Neural crest cell (in vitro differentiated cells): ENCODE measurements at regions not wholly inside any gene's neighbourhood (a gene's known extent, or its start where the extent isn't known, plus 50 kb on each side); places are given as distances from the start of the nearest gene placed in this dataset.
"Not testable (repeated sequence)": the region's sequence is repeated elsewhere in the genome, so short reads cannot be mapped to it uniquely, and the experiment has no call there.

ENCODE experiments used
- DNase-seq: peaks from one replicate; pipeline ENCODE4 v3.0.0; 2021; ENCODE audit warnings: low read depth, mixed read lengths, low spot score
- H3K27ac Mint-ChIP-seq: one replicate; pipeline ENCODE4 v1.8.0; 2021; ENCODE audit warnings: mild to moderate bottlenecking, mixed read lengths; ENCODE audit not compliant: unreplicated experiment
- H3K27me3 Mint-ChIP-seq: 2 replicates; pipeline ENCODE4 v1.8.0; 2021; ENCODE audit warnings: low read depth, mild to moderate bottlenecking, mixed read lengths
- H3K36me3 Mint-ChIP-seq: 2 replicates; pipeline ENCODE4 v1.8.0; 2021; ENCODE audit warnings: low read depth, mild to moderate bottlenecking, mixed read lengths
- H3K4me1 Mint-ChIP-seq: 2 replicates; pipeline ENCODE4 v1.8.0; 2021; ENCODE audit warnings: mixed read lengths
- H3K4me3 Mint-ChIP-seq: one replicate; pipeline ENCODE4 v1.8.0; 2021; ENCODE audit warnings: mild to moderate bottlenecking, mixed read lengths
- H3K9me3 Mint-ChIP-seq: 2 replicates; pipeline ENCODE4 v1.8.0; 2021; ENCODE audit warnings: mixed read lengths
- TF ChIP-seq, protein P1 (sequence below): fragments of 200-600 bp; sonication (generic); conservative IDR thresholded peaks from 2 replicates; pipeline ENCODE4 v1.5.0; 2021; ENCODE audit warnings: antibody characterized with exemption, mild to moderate bottlenecking

- no peak overlapping the region for H3K4me3 Mint-ChIP-seq
- DNase-seq = no peak
- H3K4me1 Mint-ChIP-seq = no peaks in the 10 kb centered on the region
- H3K27ac Mint-ChIP-seq = no peak overlapping the region
- TF ChIP-seq, protein P1, sequence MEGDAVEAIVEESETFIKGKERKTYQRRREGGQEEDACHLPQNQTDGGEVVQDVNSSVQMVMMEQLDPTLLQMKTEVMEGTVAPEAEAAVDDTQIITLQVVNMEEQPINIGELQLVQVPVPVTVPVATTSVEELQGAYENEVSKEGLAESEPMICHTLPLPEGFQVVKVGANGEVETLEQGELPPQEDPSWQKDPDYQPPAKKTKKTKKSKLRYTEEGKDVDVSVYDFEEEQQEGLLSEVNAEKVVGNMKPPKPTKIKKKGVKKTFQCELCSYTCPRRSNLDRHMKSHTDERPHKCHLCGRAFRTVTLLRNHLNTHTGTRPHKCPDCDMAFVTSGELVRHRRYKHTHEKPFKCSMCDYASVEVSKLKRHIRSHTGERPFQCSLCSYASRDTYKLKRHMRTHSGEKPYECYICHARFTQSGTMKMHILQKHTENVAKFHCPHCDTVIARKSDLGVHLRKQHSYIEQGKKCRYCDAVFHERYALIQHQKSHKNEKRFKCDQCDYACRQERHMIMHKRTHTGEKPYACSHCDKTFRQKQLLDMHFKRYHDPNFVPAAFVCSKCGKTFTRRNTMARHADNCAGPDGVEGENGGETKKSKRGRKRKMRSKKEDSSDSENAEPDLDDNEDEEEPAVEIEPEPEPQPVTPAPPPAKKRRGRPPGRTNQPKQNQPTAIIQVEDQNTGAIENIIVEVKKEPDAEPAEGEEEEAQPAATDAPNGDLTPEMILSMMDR = no peak
- no peaks in the 10 kb centered on the region for H3K36me3 Mint-ChIP-seq
- no peaks in the 10 kb centered on the region for H3K27me3 Mint-ChIP-seq
- peaks cover 2% of the 10 kb centered on the region for H3K9me3 Mint-ChIP-seq
These were observed 67.6 kb upstream of the TSPAN2 start for GRCh38 chr1:115156826-115157468.

- peaks cover 2% of the 10 kb centered on the region for H3K9me3 Mint-ChIP-seq
- H3K36me3 Mint-ChIP-seq = no peaks in the 10 kb centered on the region
- H3K27ac Mint-ChIP-seq = no peak overlapping the region
- no peaks in the 10 kb centered on the region for H3K27me3 Mint-ChIP-seq
- no peaks in the 10 kb centered on the region for H3K4me1 Mint-ChIP-seq
- TF ChIP-seq, protein P1 = no peak
- no peak for DNase-seq
- no peak overlapping the region for H3K4me3 Mint-ChIP-seq
These were observed 64.8 kb upstream of the TSPAN2 start for GRCh38 chr1:115153966-115154557.

GRCh38 chr1:115147928-115148327, 58.6 kb upstream of the TSPAN2 start:
- not testable (repeated sequence) for H3K36me3 Mint-ChIP-seq, H3K4me1 Mint-ChIP-seq, DNase-seq, H3K9me3 Mint-ChIP-seq
- Mint-ChIP-seq H3K27ac (peak overlapping the region; percentile 44), H3K4me3 (peak overlapping the region; percentile 84), H3K27me3 (peaks cover 11% of the 10 kb centered on the region)

GRCh38 chr1:115145226-115145625, 55.9 kb upstream of the TSPAN2 start:
- no peak overlapping the region for H3K27ac Mint-ChIP-seq
- peaks cover 11% of the 10 kb centered on the region for H3K27me3 Mint-ChIP-seq
- H3K4me1 Mint-ChIP-seq = peaks cover 6% of the 10 kb centered on the region
- H3K9me3 Mint-ChIP-seq = no peaks in the 10 kb centered on the region
- peaks cover 3% of the 10 kb centered on the region for H3K36me3 Mint-ChIP-seq
- DNase-seq = no peak
- TF ChIP-seq, protein P1 = no peak
- no peak overlapping the region for H3K4me3 Mint-ChIP-seq

GRCh38 chr1:115144176-115144575, 54.9 kb upstream of the TSPAN2 start:
- H3K36me3 Mint-ChIP-seq = peaks cover 3% of the 10 kb centered on the region
- DNase-seq = no peak
- peaks cover 6% of the 10 kb centered on the region for H3K4me1 Mint-ChIP-seq
- no peaks in the 10 kb centered on the region for H3K9me3 Mint-ChIP-seq
- H3K27me3 Mint-ChIP-seq = peaks cover 12% of the 10 kb centered on the region
- no peak overlapping the region for H3K4me3 Mint-ChIP-seq
- TF ChIP-seq, protein P1 = no peak
- no peak overlapping the region for H3K27ac Mint-ChIP-seq

DNA sequence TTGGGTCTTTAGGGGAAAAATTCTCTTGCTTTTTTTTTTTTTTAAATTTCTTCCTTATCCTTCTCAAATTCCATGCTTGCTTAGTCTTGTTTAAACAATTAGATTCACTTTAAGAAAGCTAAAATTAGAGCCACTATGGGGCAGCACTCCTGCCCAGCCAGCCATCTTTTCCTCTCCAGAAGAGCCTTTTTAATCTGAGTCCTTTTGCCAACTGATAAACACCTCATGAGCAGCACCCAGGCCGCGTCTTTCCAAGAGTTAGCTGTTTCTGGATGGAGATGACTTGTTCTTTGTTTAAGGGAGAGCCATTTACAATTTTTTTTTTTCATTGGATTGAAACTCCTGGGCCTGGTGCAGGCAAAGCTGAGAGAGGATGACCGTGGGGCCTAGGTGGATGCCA, 53.3 kb upstream of the TSPAN2 start:
- no peak for DNase-seq
- H3K27ac Mint-ChIP-seq = no peak overlapping the region

More for the DNA sequence above, 53.3 kb upstream of the TSPAN2 start:
- H3K4me1 Mint-ChIP-seq = peaks cover 3% of the 10 kb centered on the region
- TF ChIP-seq, protein P1 = no peak
- H3K4me3 Mint-ChIP-seq = no peak overlapping the region
- no peaks in the 10 kb centered on the region for H3K9me3 Mint-ChIP-seq
- H3K27me3 Mint-ChIP-seq = peaks cover 27% of the 10 kb centered on the region
- H3K36me3 Mint-ChIP-seq = peaks cover 1% of the 10 kb centered on the region
